HK-2 (cell line): ENCODE measurements at regions not wholly inside any gene's neighbourhood (a gene's known extent, or its start where the extent isn't known, plus 50 kb on each side); places are given as distances from the start of the nearest gene placed in this dataset.
A peak's percentile ranks its signal among the peaks of the same experiment; 100 is the strongest.

Experiments used
- DNase-seq: peaks from one replicate; pipeline ENCODE4 v3.0.0-alpha.2; 2018; ENCODE audit not compliant: unreplicated experiment

GRCh38 chr13:44243198-44243857 is 130.3 kb upstream of the SERP2 start:
- DNase-seq: peak; percentile 57

GRCh38 chr13:44244288-44244687 is 129.3 kb upstream of the SERP2 start:
- peak; percentile 59 for DNase-seq

DNA sequence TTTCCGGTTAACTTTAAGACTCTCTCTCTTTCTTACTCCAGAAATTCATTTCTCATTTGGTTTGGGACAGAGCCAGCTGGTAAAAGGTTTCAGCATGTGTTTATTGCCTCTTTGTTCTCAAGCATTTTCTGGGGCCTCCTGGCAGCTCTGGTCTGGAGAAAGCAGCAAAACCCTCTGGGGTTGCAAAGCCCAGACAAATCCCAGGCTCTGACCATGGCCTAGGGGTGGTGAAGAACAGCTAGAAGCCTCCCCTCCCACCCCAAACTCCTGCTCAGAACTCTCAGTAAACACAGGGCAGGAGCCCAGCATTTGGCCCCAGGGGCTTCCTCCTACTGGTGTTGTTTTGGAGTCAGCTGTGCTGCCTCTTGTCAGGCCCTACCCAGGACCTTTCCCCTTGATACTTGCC is 124.2 kb upstream of the SERP2 start:
- DNase-seq: no peak

DNA sequence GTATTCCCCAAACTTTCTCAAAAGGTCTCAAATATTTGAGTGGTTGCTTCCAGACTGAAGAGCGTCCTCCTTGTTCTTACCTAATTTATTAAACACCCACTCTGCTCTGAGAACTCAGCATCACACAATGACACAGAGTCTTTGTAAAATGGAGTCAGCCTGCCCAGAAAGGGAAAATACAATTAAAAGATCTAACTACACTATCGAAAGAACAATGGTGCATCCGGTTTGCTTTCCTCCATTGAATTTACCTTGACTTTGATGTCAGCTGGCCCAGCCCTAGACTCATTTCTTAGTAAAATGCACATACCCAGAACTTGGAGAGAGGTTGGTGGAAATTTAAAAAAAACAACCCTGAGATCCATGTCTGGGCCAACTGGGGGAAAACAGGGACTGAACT is 120.7 kb upstream of the SERP2 start:
- no peak for DNase-seq

DNA sequence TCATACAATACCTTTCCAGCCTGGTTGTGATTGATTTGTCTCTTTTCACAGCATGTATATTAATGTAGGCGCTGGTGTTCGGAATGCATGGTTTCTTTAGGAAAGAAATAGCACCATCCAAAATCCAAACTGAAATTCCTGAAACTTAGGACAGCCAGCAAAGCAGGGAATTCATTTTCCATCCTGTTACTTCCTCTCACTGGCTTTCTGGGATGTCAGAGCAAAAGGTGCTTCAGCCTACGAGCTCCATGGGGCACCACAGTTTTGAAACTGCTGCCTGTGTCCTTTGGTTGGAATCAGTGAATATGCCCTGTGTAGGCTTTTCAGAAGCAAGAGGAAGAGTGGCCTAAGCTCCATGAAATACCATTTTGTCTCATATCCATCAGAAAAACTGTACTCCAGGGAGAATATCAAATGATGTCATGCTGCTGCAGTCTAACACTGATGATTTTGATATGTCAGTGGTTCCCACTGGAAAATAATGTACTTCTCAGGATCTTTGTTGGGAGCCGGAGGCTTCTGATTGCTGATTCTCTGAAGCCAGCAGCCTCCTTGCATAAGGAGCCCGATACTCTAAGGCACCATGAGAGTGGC is 117.8 kb upstream of the SERP2 start:
- no peak for DNase-seq

- DNase-seq: no peak
Measured at GRCh38 chr13:44257796-44258195, 115.8 kb upstream of the SERP2 start.

DNA sequence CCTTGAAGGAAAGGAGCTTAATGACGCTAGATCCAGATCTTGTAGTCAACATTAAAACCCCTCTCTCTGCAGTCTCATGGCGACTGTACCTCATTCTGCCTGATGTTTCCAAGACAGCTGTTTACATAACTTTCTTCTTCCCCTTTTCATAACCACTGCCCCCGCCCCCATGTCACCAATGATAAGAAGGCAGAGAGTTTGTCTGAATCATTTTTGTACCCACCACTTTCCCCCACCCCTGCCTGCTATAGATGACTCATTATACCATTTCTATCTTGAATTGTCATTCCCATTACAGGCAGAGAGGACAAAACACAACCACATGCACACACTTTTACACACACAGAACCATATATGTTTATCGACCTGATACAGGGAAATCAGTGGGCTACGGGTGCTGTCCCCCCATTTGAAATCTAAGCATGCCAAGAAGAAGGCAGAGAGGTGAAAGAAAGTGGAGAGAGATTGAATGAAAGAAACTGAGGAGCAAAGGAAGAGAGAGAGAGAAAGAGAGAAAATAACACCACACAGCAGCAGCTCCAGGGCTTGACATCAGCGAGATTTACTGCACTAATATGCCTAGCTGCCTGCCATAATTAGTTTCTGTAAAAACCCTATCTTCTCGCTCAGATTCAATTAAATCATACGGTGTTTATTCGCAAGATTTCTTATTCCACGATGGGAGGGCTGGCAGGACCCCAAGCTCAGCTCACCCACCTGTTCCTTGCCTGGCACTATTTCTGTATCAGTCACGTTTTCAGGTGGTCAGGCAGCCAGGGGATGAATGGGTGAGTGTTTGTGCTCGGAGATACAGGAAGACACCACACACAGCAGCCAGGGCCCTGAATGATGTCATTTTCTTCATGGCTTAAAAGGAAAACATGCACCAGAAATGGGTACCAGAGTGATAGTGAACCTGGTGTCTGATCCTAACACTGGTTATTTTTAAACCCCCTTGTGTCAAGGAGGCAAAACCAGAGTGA is 114.3 kb upstream of the SERP2 start:
- DNase-seq: no peak

- no peak for DNase-seq
Measured at GRCh38 chr13:44260336-44260735, 113.3 kb upstream of the SERP2 start.

DNA sequence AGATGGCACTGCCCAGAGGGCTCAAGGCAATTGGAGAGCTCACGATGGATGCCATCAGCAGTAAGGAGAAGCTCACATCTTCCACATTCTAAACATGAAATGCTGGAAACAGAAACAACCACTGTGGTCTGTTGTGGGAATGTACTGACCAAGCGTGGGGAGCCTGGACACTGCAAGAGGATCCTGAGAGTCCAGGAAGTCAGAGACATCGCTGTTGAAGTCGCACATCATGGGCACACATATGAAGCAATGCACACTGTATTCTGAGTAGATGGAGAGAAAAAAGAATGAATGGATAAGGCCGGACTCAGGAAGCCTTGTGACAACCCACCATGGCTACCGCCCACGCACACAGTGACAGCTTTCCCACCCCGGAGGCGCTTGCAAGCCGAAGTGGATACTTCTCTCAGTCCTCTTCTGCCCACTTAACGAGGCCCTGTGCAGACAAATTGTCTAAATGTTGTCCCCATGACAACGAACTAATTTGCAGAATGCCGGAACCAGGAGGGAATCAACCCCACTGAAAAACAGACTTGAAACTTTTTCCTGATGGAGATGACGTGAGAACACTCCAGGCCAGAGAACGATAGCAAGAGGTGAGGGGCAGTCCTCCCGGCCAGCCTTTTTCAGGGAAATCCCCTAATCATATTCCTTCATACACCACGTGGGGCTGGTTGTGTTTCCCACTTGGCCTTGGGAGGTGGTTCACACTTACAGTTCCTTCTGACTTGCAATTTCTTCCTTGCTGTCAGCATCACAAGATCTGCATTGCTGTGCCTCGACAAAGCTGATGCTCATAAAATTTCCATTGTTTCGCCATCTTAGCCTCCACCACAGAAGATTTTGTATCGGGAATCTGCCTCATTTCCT is 109.6 kb upstream of the SERP2 start:
- DNase-seq: no peak

- DNase-seq: no peak
Measured at GRCh38 chr13:44266305-44266704, 107.3 kb upstream of the SERP2 start.

- no peak for DNase-seq
Measured at GRCh38 chr13:44266772-44267171, 106.9 kb upstream of the SERP2 start.

DNA sequence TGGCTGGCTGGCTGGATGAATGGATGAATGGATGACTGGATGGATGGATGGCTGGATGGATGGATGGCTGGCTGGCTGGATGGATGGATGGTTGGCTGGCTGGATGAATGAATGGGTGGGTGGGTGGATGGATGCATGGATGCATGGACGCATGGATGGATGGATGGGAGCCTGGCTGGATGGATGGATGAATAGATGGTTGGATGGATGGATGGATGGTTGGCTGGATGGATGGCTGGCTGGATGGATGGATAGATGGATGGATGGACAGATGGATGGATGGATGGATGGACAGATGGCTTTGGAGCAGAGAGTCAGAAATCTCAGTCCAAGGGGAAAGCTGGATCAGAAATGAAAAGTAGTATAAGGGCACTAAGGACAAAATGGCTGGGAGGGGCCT is 106.4 kb upstream of the SERP2 start:
- DNase-seq: no peak

DNA sequence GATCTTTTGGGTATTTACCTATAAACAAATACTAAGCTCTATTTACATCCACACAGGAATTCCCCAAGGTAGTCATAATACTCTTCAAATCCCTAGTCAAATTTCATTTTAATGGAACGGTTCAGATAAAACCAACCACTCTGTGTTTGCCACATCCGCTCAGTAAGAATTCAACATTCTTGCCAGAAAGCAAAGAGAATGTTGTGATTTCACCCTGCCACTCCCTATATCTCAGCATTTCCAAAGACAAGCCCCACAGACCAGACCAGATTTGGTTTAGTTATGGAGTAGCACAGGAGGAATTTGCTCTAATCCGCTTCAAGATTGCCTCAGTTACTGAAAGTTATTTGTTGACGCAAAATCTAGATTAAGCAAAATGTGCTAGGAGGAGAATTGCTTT is 105.6 kb upstream of the SERP2 start:
- DNase-seq: no peak

DNA sequence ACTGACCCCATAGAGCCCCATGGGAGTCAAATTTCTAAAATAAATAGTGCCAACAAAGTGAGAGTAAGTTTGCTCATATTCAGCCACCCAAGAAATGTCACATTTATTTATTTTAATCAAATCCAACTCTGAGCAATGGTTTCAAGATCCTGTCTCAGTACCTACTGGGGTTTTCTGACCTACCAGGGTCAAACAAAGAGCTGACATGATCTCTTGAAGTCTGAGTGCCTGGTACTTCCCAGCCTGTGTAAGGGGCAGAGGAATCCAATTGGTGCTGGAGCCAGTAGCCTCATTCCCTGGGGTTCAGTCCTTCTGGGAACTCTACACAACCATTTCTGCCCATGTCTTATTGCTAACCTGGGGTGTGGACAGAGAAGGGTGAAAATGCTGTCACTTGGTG is 104.6 kb upstream of the SERP2 start:
- no peak for DNase-seq

DNA sequence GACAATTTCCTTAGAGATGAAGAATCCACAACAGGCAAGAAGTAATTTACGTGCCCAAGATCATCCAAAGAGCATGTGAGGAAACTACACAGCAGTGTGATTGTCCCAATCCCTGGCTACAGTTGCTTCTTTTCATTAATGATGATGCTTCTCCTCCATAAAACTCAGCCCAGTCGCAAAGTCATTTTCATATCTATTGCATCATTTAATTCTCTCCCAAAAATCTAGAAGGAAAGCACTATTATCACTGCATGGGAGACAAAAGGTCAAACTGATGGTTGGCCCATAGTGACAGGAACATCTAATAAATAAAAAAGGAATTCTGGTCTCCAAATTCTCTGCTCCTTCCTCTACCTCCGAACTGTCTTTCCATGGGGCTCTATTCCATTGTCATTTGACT is 103.5 kb upstream of the SERP2 start:
- DNase-seq: no peak

DNA sequence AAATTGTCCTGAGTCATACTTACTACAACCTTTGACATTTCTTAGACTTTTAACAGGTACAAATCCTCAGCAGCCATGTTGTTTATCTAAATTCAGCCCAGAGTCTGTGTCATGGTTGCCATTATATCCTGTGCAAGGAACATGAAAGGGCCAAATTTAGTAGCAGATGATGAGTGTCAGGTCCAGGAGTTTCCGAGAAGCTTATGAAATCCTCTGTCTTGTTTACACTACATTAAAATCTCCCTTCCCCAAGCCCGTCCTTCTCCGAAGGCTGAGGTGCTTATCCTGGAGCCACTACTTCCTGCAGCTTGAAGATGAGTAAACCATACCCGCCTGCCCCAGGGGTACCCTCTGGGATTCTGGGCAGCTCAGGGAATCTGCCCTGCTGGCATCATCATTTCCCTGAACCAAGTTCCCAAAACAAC is 102.6 kb upstream of the SERP2 start:
- no peak for DNase-seq

DNA sequence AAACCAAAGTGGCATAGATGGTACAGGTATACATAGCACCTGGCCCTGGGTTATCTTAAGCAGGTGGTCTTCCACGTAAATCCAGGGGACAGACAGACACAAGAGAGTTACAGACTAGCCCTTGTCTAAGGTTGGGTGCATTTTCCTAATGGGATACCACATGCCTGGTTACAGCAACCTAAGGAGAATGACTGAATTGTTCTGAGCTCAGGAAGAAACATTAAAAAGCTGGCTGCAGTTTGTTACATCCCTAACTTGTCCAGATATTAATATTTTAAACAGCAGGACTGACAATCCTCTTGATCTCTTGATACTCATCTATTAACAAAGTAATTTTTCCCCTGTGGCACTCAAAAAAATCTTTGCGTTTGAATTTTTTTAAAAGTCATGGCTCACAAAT is 102.2 kb upstream of the SERP2 start:
- DNase-seq: no peak

DNA sequence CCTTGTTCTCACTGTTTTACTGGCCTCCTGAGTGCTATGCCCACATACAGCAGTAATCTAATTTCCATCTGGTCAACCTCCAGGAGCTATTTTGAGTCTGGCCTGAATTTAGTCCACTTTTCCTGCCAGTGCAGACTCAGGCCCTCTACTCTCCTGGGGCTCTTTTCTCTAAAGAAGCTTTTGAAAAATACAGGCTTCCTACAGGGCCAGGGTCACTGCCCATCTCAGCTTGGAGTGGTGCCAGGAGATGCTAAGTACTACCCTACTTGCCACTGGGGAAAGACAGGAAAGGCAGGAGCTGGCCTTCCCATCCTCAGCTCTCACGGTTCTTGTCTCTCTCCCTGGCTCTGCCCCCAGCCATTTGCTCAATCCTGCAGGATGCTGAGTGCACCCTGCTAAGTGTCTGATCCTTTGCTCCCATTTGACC is 101.7 kb upstream of the SERP2 start:
- no peak for DNase-seq

DNA sequence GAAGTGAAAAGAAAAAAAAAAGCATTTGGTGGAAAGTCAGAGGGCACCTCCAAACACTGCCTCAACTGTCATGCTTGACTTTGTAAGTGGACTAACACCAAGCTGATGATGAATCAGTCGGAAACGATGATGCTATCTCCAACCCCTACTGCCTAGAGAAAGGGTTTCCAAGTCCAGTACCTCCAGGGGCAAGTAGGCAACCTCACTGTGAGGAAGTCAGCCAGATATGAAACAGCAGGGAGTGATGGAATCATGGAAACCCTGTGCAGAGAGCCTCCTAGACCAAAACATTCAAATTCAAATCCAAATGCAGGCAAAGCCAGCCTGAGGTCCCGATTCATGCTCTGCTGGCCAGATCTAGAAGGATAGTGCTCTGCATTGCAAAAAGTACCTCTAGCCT is 100.9 kb upstream of the SERP2 start:
- no peak for DNase-seq

- no peak for DNase-seq
Measured at GRCh38 chr13:44273216-44273615, 100.4 kb upstream of the SERP2 start.

- no peak for DNase-seq
Measured at GRCh38 chr13:44273991-44274770, 99.4 kb upstream of the SERP2 start.
